Spleen (tissue), 11 donors: ENCODE measurements at regions not wholly inside any gene's neighbourhood (a gene's known extent, or its start where the extent isn't known, plus 50 kb on each side); places are given as distances from the start of the nearest gene placed in this dataset.
"Not testable (repeated sequence)": the region's sequence is repeated elsewhere in the genome, so short reads cannot be mapped to it uniquely, and the experiment has no call there.

ENCODE experiments used
- DNase-seq: peaks from one replicate; pipeline ENCODE4 v3.0.0-alpha.2; 2020
- H3K27ac ChIP-seq, 8 donors: fragments of 200-600 bp; sonication (generic) in 7 of 8; 1 replicate in 4 of 8; 2 replicates in 4 of 8; pipeline versions ENCODE4 v1.5.0 to v1.8.0; 2016 to 2021; ENCODE audit warnings: inconsistent platforms in 4 of 8, mild to moderate bottlenecking in 4 of 8, moderate library complexity in 1 of 8
- H3K27me3 ChIP-seq, 7 donors: fragments of 200-600 bp; sonication (generic) in 6 of 7; replicated peaks in 1 of 7; 1 replicate in 4 of 7; 2 replicates in 3 of 7; pipeline versions ENCODE4 v1.5.0 to v1.8.0; 2016 to 2021; ENCODE audit warnings: inconsistent platforms in 3 of 7, mild to moderate bottlenecking in 1 of 7
- H3K36me3 ChIP-seq, 6 donors: fragments of 200-600 bp; sonication (generic) in 5 of 6; 1 replicate in 4 of 6; 2 replicates in 2 of 6; pipeline versions ENCODE4 v1.5.0 to v1.8.0; 2016 to 2021; ENCODE audit warnings: inconsistent platforms in 2 of 6
- H3K4me1 ChIP-seq, 6 donors: fragments of 200-600 bp; sonication (generic) in 5 of 6; 1 replicate in 3 of 6; 2 replicates in 3 of 6; pipeline versions ENCODE4 v1.5.0 to v1.8.0; 2016 to 2021; ENCODE audit warnings: inconsistent platforms in 3 of 6
- H3K4me3 ChIP-seq, 8 donors: fragments of 200-600 bp; sonication (generic) in 7 of 8; 1 replicate in 4 of 8; 2 replicates in 4 of 8; pipeline versions ENCODE4 v1.5.0 to v1.8.0; 2016 to 2021; ENCODE audit warnings: inconsistent platforms in 4 of 8, mild to moderate bottlenecking in 4 of 8, moderate library complexity in 2 of 8
- H3K9me3 ChIP-seq, 8 donors: fragments of 200-600 bp; sonication (generic) in 7 of 8; 1 replicate in 4 of 8; 2 replicates in 4 of 8; pipeline versions ENCODE4 v1.5.0 to v1.8.0; 2016 to 2021; ENCODE audit warnings: inconsistent platforms in 4 of 8
- CTCF ChIP-seq, 11 experiments: fragments of 200-600 bp in 7 of 11; fragments of 450-650 bp in 4 of 11; sonication (generic) in 4 of 11; IDR thresholded peaks in 8 of 11; conservative IDR thresholded peaks in 3 of 11; 1 replicate in 7 of 11; 2 replicates in 4 of 11; pipeline versions ENCODE4 v1.4.0 to v1.8.0; 2016 to 2021; ENCODE audit warnings: antibody characterized with exemption in 11 of 11, inconsistent platforms in 4 of 11, mild to moderate bottlenecking in 1 of 11
- POLR2A ChIP-seq, 3 donors: fragments of 450-650 bp; IDR thresholded peaks; one replicate each; pipeline ENCODE4 v1.5.1; 2017; ENCODE audit warnings: antibody characterized with exemption in 3 of 3, mild to moderate bottlenecking in 1 of 3
- POLR2AphosphoS5 ChIP-seq, 3 donors: sonication (generic); formaldehyde crosslinking; IDR thresholded peaks; one replicate each; pipeline ENCODE4 v1.5.1; 2017; ENCODE audit warnings: antibody characterized with exemption in 3 of 3
- WGBS, 5 donors: extraction: QIAGEN DNeasy Blood & Tissue Kit in 3 of 5; methylation state at CpG; one replicate each; pipeline versions ENCODE4 v1.1.5 to v1.1.7; 2013 to 2018; 5-methylcytosine and 5-hydroxymethylcytosine counted together
- intact Hi-C: fragments of 100-400 bp; cut with DNase I; formaldehyde crosslinking; loops from one replicate; pipeline ENCODE4 v1.15.0; 2023; ENCODE audit warnings: low total_unique reads
- donor health status: healthy with polysubstance abuse.
- donor health status: DM: no; HTN: no; CAD: no; lungs with moderate emphysema.
- donor health status: DM: no; HTN: no; CAD: no.
- donor health status: Bipolar disorder and iron deficiency.
- donor health status: healthy.
- donor health status: DM: no; HTN: no; CAD: no.
- donor health status: DM: yes; HTN: yes; CAD: no.

DNA sequence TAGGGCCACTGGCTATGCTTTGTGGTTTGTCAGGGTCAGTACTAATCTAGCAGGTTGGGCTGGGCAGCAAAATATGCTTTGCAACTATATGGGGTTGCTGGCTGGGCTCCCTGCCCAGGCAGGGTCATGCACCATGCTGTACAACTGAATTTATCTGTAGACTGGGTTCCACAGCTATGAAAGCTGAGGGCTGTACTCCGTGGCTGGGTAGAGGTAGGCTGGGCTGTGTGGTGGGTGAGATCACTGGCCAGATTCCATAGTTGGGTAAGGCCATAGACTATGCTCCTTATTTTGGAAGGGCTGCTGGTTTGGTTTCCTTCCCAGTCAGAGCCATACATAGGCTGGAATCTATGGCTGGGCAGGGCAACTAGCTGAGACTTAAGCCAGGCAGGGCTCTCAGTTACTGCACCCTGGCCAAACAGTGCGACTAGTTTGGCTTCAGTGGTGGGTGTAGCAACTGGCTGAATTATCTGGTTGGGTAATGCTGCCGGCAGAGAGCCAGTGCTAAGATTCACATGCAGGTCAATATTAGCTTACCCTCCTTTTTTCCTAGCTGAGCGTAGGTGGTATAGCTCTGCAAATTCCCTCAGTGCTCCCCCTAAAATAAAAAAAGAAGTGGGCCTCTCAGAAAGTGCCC lies 769.1 kb upstream of the CDH8 start:
- no peak for DNase-seq
- Histone ChIP-seq H3K4me1 (no peaks in the 10 kb centered on the region), H3K36me3 (no peaks in the 10 kb centered on the region), H3K9me3 (peaks cover 0 to 31% (median 15%) of the 10 kb centered on the region in 8 donors), H3K27me3 (no peaks in the 10 kb centered on the region), H3K27ac (no peak overlapping the region), H3K4me3 (no peak overlapping the region)
- 80 to 91% (median 83%) methylated on average over 3 to 4 of the region's 4 CpGs for WGBS, 5 donors
- no peak for TF ChIP-seq CTCF (IDR thresholded peaks at IDR 0.05 in 8 of 11, conservative IDR thresholded peaks at IDR 0.05 in 3 of 11)
- TF ChIP-seq POLR2AphosphoS5 (IDR thresholded peaks at IDR 0.05) = no peak
- no peak for TF ChIP-seq POLR2A (IDR thresholded peaks at IDR 0.05)
- intact Hi-C loops = no loop called here

- intact Hi-C loops = no loop called here
- Histone ChIP-seq H3K27me3 (no peaks in the 10 kb centered on the region), H3K27ac (no peak overlapping the region), H3K9me3 (peaks cover 0 to 44% (median 11%) of the 10 kb centered on the region in 8 donors), H3K36me3 (no peaks in the 10 kb centered on the region), H3K4me3 (no peak overlapping the region), H3K4me1 (no peaks in the 10 kb centered on the region)
- DNase-seq = no peak
- TF ChIP-seq CTCF (IDR thresholded peaks at IDR 0.05 in 8 of 11, conservative IDR thresholded peaks at IDR 0.05 in 3 of 11) (no peak), POLR2AphosphoS5 (IDR thresholded peaks at IDR 0.05) (no peak), POLR2A (IDR thresholded peaks at IDR 0.05) (no peak)
Observed at GRCh38 chr16:62794724-62795123, 758.5 kb upstream of the CDH8 start.

DNA sequence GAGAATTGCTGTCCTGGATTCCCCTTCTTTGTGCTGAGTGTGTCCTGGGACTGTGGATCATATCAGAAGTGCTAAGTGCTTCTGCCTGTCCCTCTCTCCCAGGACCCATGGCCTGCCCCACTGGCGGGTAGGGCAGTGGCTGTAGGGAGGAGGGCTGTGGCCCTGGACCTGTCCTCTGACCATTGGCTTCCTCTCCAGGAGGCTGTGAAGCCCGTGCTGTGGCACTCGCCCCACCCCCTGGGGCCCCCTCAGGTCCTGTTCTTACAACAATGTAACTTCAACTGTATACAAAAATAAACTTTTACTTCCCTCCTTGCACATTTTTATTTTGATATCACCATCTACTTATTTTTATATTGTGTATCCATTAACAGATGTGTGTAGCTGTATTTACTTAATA lies 743.8 kb upstream of the CDH8 start:
- H3K4me3 ChIP-seq, intact Hi-C loops, H3K27me3 ChIP-seq, H3K4me1 ChIP-seq, H3K36me3 ChIP-seq, H3K27ac ChIP-seq, DNase-seq: not testable (repeated sequence)
- 61 to 82% (median 67%) methylated on average over 3 of the region's 3 CpGs for WGBS, 5 donors
- peaks cover 0 to 49% (median 23%) of the 10 kb centered on the region in 8 donors for H3K9me3 ChIP-seq

DNA sequence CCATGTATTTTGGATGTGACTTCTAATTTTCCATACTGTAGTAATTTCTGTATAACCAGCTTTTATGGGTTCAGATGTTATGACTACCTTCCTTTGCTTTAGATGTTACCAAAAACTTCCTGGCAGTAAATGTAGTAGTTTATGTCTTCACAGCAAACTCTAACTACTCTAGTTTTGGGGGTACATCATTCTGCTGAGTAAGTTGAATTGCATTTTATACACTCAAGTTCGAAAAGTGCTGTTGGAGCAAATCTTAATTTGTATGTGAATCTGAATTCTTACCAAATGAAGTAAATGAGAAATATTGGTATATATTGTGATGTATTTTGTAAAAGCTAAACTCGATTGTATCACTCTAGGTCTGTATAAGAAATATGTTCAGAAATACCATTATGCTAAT lies 728.3 kb upstream of the CDH8 start:
- intact Hi-C loops = no loop called here
- WGBS, 5 donors = 70 to 80% (median 74%) methylated on average over 2 of the region's 2 CpGs
- TF ChIP-seq POLR2A (IDR thresholded peaks at IDR 0.05) (no peak), POLR2AphosphoS5 (IDR thresholded peaks at IDR 0.05) (no peak), CTCF (IDR thresholded peaks at IDR 0.05 in 8 of 11, conservative IDR thresholded peaks at IDR 0.05 in 3 of 11) (no peak)
- peaks cover 0 to 24% (median 4%) of the 10 kb centered on the region in 8 donors for H3K9me3 ChIP-seq
- no peaks in the 10 kb centered on the region for H3K36me3 ChIP-seq
- H3K4me3 ChIP-seq = no peak overlapping the region
- no peak overlapping the region for H3K27ac ChIP-seq
- H3K4me1 ChIP-seq = no peaks in the 10 kb centered on the region
- no peak for DNase-seq
- no peaks in the 10 kb centered on the region for H3K27me3 ChIP-seq

- DNase-seq = no peak
- no peak overlapping the region for H3K4me3 ChIP-seq
- no peaks in the 10 kb centered on the region for H3K36me3 ChIP-seq
- H3K9me3 ChIP-seq = peaks cover 0 to 38% (median 22%) of the 10 kb centered on the region in 8 donors
- intact Hi-C loops = no loop called here
- H3K4me1 ChIP-seq = no peaks in the 10 kb centered on the region
- no peaks in the 10 kb centered on the region for H3K27me3 ChIP-seq
- TF ChIP-seq POLR2A (IDR thresholded peaks at IDR 0.05) = no peak
- H3K27ac ChIP-seq = no peak overlapping the region
Observed at GRCh38 chr16:62760398-62760797, 724.2 kb upstream of the CDH8 start.
